ENCODE measurements at regions not wholly inside any gene's neighbourhood (a gene's known extent, or its start where the extent isn't known, plus 50 kb on each side); places are given as distances from the start of the nearest gene placed in this dataset.

- no peak overlapping the region for H2AFZ ChIP-seq (ENCODE audit: low read length)
- peak overlapping the region; percentile 16 to 68 for H3K4me3 Mint-ChIP-seq
Observed at GRCh38 chr4:24662056-24662455, 77.7 kb upstream of the DHX15 start.

More at GRCh38 chr4:24662056-24662455, 77.7 kb upstream of the DHX15 start:
- Histone ChIP-seq H2BK5ac (ENCODE audit: insufficient read length, low read length) (no peak overlapping the region), H4K5ac (ENCODE audit: insufficient read length, low read depth, low read length) (no peak overlapping the region), H3K23me2 (ENCODE audit: insufficient read length, low read depth, low read length, poor library complexity, severe bottlenecking) (no peaks in the 10 kb centered on the region), H2BK20ac (ENCODE audit: low read depth, low read length, poor library complexity, severe bottlenecking) (no peak overlapping the region), H3K56ac (ENCODE audit: insufficient read length, low read depth, low read length) (no peak overlapping the region), H4K20me1 (ENCODE audit: control insufficient read depth, insufficient read depth, insufficient read length) (no peaks in the 10 kb centered on the region), H3K4ac (ENCODE audit: low read depth, low read length) (no peak overlapping the region), H3T11ph (ENCODE audit: low read length) (no peak overlapping the region), H3K23ac (ENCODE audit: insufficient read length, low read depth, low read length) (no peak overlapping the region), H2BK12ac (ENCODE audit: insufficient read length, low read depth, low read length) (no peak overlapping the region), H3K9me3 (ENCODE audit: control insufficient read depth, low read depth, low read length) (no peaks in the 10 kb centered on the region), H3K79me1 (ENCODE audit: insufficient read depth, low read depth, low read length, poor library complexity, severe bottlenecking) (no peaks in the 10 kb centered on the region), H3K18ac (ENCODE audit: insufficient read length, low read depth, low read length) (no peak overlapping the region), H3K27ac (ENCODE audit: insufficient read length, low read depth, low read length) (peak overlapping the region; percentile 66), H3K4me2 (ENCODE audit: insufficient read depth, insufficient read length, low read length) (peak overlapping the region; percentile 46), H3K4me1 (ENCODE audit: insufficient read depth, low read length) (peaks cover 25% of the 10 kb centered on the region), H3K27me3 (ENCODE audit: insufficient read depth, low read length) (no peaks in the 10 kb centered on the region; the same call in 1 of the 2 replicates), H3K9ac (ENCODE audit: extremely low read depth, insufficient read length, low read length) (no peak overlapping the region), H4K91ac (ENCODE audit: insufficient read length, low read depth, low read length) (no peak overlapping the region), H3K14ac (ENCODE audit: insufficient read depth, low read length) (no peak overlapping the region), H2BK120ac (ENCODE audit: low read depth, low read length, poor library complexity, severe bottlenecking) (no peak overlapping the region), H3K79me2 (ENCODE audit: insufficient read depth, low read length) (no peaks in the 10 kb centered on the region), H2BK15ac (ENCODE audit: low read depth, low read length) (no peak overlapping the region), H4K8ac (replicated peaks; ENCODE audit: insufficient read length, low read depth, low read length) (no peak overlapping the region), H2AK5ac (ENCODE audit: insufficient read length, low read length) (no peak overlapping the region)
- Mint-ChIP-seq H3K4me1 (peaks cover 66 to 67% of the 10 kb centered on the region in 2 experiments), H3K36me3 (ENCODE audit: insufficient read depth in 1 of 3, low read depth in 3 of 3) (peaks cover 0 to 12% (median 7%) of the 10 kb centered on the region in 3 experiments; a peak in 4 of 7 replicates), H3K27me3 (ENCODE audit: low read depth) (no peaks in the 10 kb centered on the region; the same call in none of the 2 replicates), H3K27ac (peak overlapping the region; percentile 93 to 97 (median 95)), H3K9me3 (no peaks in the 10 kb centered on the region; a peak in 1 of 5 replicates)
- no peak for TF ChIP-seq CTCF (conservative IDR thresholded peaks at IDR 0.05)
- peak; percentile 53 for DNase-seq
- WGBS (ENCODE audit: extremely low coverage, insufficient read length, low lambda C conversion rate), result no CpG with 5 or more reads among the region's 6 CpGs

Data from H9 (cell line).